Peyer's patch (tissue), 4 donors: ENCODE measurements at regions not wholly inside any gene's neighbourhood (a gene's known extent, or its start where the extent isn't known, plus 50 kb on each side); places are given as distances from the start of the nearest gene placed in this dataset.

Experiments
- CTCF ChIP-seq, 6 experiments: fragments of 450-650 bp in 4 of 6; fragments of 200-600 bp in 2 of 6; sonication (generic) in 1 of 6; IDR thresholded peaks; one replicate each; pipeline ENCODE4 v1.5.1; 2017 to 2019; ENCODE audit warnings: antibody characterized with exemption in 6 of 6, mild to moderate bottlenecking in 3 of 6, moderate library complexity in 1 of 6
- POLR2A ChIP-seq, 2 donors: fragments of 450-650 bp; IDR thresholded peaks; one replicate each; pipeline ENCODE4 v1.5.1; 2017; ENCODE audit warnings: antibody characterized with exemption in 2 of 2, mild to moderate bottlenecking in 2 of 2, moderate library complexity in 2 of 2

- TF ChIP-seq CTCF (IDR thresholded peaks at IDR 0.05) (no peak), POLR2A (IDR thresholded peaks at IDR 0.05) (no peak)
Observed at GRCh38 chr10:94192974-94193373, 169.8 kb downstream of the NOC3L start.
